VCaP (cell line): ENCODE measurements at regions not wholly inside any gene's neighbourhood (a gene's known extent, or its start where the extent isn't known, plus 50 kb on each side); places are given as distances from the start of the nearest gene placed in this dataset.
A peak's percentile ranks its signal among the peaks of the same experiment; 100 is the strongest.
"Not testable (repeated sequence)": the region's sequence is repeated elsewhere in the genome, so short reads cannot be mapped to it uniquely, and the experiment has no call there.

ENCODE experiments used
- H3K27ac ChIP-seq: fragments of 450-650 bp; 2 replicates; pipeline ENCODE4 v1.5.1; 2017

- H3K27ac ChIP-seq, result not testable (repeated sequence)
Observed at GRCh38 chr1:120357046-120357445, 57.8 kb upstream of the NBPF8 start.

GRCh38 chr1:120356170-120356569 is 58.7 kb upstream of the NBPF8 start:
- H3K27ac ChIP-seq, result not testable (repeated sequence)

GRCh38 chr1:120354618-120355184 is 60.1 kb upstream of the NBPF8 start:
- H3K27ac ChIP-seq, result peak overlapping the region; percentile 58

- not testable (repeated sequence) for H3K27ac ChIP-seq
Observed at GRCh38 chr1:120342231-120343073, 72.4 kb upstream of the NBPF8 start.

GRCh38 chr1:120341756-120342155 is 73.1 kb upstream of the NBPF8 start:
- not testable (repeated sequence) for H3K27ac ChIP-seq

- not testable (repeated sequence) for H3K27ac ChIP-seq
Observed at GRCh38 chr1:120340838-120341751, 73.7 kb upstream of the NBPF8 start.

GRCh38 chr1:120315738-120316137 is 99.1 kb upstream of the NBPF8 start:
- H3K27ac ChIP-seq, result not testable (repeated sequence)

- not testable (repeated sequence) for H3K27ac ChIP-seq
Observed at GRCh38 chr1:120311930-120312329, 102.9 kb upstream of the NBPF8 start.

- H3K27ac ChIP-seq, result not testable (repeated sequence)
Observed at GRCh38 chr1:120308940-120309578, 105.8 kb upstream of the NBPF8 start.

GRCh38 chr1:120305046-120305445 is 109.8 kb upstream of the NBPF8 start:
- not testable (repeated sequence) for H3K27ac ChIP-seq

- not testable (repeated sequence) for H3K27ac ChIP-seq
Observed at GRCh38 chr1:120304341-120304740, 110.5 kb upstream of the NBPF8 start.

GRCh38 chr1:120299433-120300057 is 115.3 kb upstream of the NBPF8 start:
- not testable (repeated sequence) for H3K27ac ChIP-seq

GRCh38 chr1:120298487-120298886 is 116.3 kb upstream of the NBPF8 start:
- not testable (repeated sequence) for H3K27ac ChIP-seq

GRCh38 chr1:120297345-120297953 is 117.4 kb upstream of the NBPF8 start:
- H3K27ac ChIP-seq, result not testable (repeated sequence)

GRCh38 chr1:120290105-120290504 is 113.8 kb upstream of the SEC22B start:
- not testable (repeated sequence) for H3K27ac ChIP-seq

- not testable (repeated sequence) for H3K27ac ChIP-seq
Observed at GRCh38 chr1:120289601-120290074, 113.3 kb upstream of the SEC22B start.

- H3K27ac ChIP-seq, result not testable (repeated sequence)
Observed at GRCh38 chr1:120288814-120289600, 112.7 kb upstream of the SEC22B start.

- not testable (repeated sequence) for H3K27ac ChIP-seq
Observed at GRCh38 chr1:120288167-120288566, 111.8 kb upstream of the SEC22B start.

- not testable (repeated sequence) for H3K27ac ChIP-seq
Observed at GRCh38 chr1:120282744-120283464, 106.6 kb upstream of the SEC22B start.
